ENCODE measurements at regions not wholly inside any gene's neighbourhood (a gene's known extent, or its start where the extent isn't known, plus 50 kb on each side); places are given as distances from the start of the nearest gene placed in this dataset.

DNA sequence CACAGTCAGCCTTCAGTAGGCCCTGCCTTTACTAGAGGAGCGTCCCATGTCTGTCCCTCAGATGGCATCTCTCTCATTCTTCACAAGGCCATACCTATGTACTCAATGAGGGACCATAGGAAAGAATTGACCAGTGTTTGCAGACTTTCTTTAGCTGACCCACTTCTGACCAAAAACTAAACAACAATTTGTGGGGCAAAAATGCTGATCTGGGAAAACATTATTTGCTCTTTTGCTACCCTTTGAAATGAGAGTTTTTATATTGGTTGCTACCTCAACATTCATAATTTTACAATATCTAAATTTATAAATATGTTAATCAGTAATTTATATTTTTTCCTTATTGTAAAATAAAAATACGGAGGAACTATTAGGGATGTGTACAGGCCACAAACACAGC is 539.4 kb upstream of the GJE1 start:
- DNase-seq (no peak), ATAC-seq (no peak)
- intact Hi-C loops (cut with DNase I, micrococcal nuclease): no loop called here
- Mint-ChIP-seq H3K4me1 (no peaks in the 10 kb centered on the region), H3K27me3 (no peaks in the 10 kb centered on the region), H3K36me3 (ENCODE audit: low read depth) (no peaks in the 10 kb centered on the region), H3K27ac (no peak overlapping the region), H3K4me3 (no peak overlapping the region), H3K9me3 (ENCODE audit: low read depth) (no peaks in the 10 kb centered on the region)
- ChIA-PET POLR2A (no interaction called here), CTCF (no interaction called here)

DNA sequence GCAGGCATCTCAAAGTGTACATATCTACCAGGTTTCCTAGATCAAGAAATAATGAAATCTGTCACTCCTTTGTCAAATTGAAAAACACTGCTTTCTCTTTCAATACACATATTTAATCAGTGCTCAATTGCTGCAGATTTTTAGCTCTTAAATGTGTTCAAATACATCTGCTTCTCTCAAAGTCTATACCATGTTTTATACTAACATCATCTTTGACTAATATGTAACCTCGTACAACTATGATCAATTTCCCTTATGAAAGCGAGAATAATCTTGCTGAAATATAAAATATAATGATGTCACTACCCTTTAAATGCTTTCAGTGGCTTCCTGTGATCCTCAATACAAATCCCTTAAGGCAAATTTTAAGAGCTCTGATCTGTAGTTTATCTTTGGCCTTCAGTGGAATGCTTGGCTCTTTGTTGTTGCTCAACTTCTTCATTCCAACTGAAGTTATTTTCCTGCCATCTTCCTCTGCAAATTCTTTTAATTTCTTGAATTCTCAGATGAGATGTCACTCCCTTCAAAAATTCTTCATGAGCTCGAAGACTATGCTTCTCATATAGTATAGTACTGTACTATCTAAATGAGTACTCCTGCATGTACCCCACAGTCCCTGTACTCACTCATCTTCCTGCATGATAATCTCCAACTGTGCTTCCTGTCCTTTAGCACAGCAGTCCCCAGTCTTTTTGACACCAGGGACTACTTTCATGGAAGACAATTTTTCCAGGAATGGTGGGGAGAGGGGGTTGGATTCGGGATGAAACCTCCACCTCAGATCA is 545.1 kb upstream of the GJE1 start:
- H3K9me3 Mint-ChIP-seq (ENCODE audit: low read depth): no peaks in the 10 kb centered on the region
- H3K36me3 Mint-ChIP-seq (ENCODE audit: low read depth): no peaks in the 10 kb centered on the region
- H3K27me3 Mint-ChIP-seq: peaks cover 2% of the 10 kb centered on the region
- ChIA-PET CTCF (no interaction called here), POLR2A (interaction anchor here (0.5 kb wide), 1 partner anchor 11 kb away, joined by 3 read pairs; no protein-coding TSS in a partner anchor)
- intact Hi-C loops (cut with DNase I, micrococcal nuclease): no loop called here
- no peaks in the 10 kb centered on the region for H3K4me1 Mint-ChIP-seq
- no peak overlapping the region for H3K27ac Mint-ChIP-seq
- ATAC-seq (no peak), DNase-seq (no peak)
- H3K4me3 Mint-ChIP-seq: no peak overlapping the region

DNA sequence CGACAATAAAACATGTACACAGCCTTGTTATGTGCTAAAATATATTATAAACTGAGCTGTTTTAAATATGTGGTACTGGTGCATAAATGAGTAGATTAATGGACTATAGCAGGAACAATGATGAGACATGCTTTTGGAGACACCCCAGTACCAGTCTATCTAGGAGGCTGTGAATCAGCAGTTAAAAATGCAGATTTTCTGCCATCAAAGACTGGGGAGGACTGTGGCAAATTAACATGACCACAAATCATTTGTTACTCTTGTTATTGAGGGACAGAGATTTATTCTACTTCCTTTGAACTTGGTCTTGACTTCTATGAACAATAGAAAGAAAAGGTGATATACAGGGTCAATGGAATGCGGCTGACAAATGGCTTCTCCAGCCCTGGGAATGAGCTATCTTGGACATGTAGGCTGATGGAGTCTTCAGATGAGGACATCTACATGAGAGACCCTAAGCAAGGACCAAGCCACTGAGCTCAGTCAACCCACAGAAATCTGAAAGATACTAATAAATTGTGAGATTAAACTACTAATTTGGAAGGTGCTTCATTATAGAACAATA is 551.7 kb upstream of the GJE1 start:
- ATAC-seq (no peak), DNase-seq (no peak)
- H3K27ac Mint-ChIP-seq: no peak overlapping the region
- H3K9me3 Mint-ChIP-seq (ENCODE audit: low read depth): no peaks in the 10 kb centered on the region
- H3K27me3 Mint-ChIP-seq: peaks cover 2% of the 10 kb centered on the region
- H3K4me3 Mint-ChIP-seq: no peak overlapping the region
- intact Hi-C loops (cut with DNase I, micrococcal nuclease): no loop called here
- H3K4me1 Mint-ChIP-seq: no peaks in the 10 kb centered on the region
- ChIA-PET CTCF (no interaction called here), POLR2A (no interaction called here)
- no peaks in the 10 kb centered on the region for H3K36me3 Mint-ChIP-seq (ENCODE audit: low read depth)

DNA sequence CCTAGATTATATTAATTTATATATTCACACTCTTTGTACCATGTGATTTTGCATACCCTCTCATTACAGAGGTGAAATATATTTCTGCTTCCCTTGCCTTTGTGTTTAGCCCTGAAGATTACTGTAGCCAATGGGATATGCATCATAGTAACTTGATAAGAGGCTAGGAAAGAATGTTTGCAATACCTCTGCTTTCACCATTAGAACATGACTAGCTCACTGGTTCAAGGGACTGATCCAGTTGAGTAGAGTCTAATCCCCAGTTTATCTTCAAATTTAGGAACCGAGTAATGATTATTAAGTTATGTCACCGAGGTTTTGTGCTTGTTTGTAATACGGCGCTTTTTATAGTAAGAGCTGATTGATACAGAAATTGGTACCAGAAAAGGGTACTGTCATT is 552.6 kb upstream of the GJE1 start:
- DNase-seq: no peak
- intact Hi-C loops (cut with DNase I, micrococcal nuclease): no loop called here
- Mint-ChIP-seq H3K4me3 (no peak overlapping the region), H3K27me3 (peaks cover 2% of the 10 kb centered on the region), H3K4me1 (no peaks in the 10 kb centered on the region), H3K27ac (no peak overlapping the region), H3K36me3 (ENCODE audit: low read depth) (no peaks in the 10 kb centered on the region), H3K9me3 (ENCODE audit: low read depth) (no peaks in the 10 kb centered on the region)
- no peak for ATAC-seq
- ChIA-PET CTCF (no interaction called here), POLR2A (no interaction called here)

DNA sequence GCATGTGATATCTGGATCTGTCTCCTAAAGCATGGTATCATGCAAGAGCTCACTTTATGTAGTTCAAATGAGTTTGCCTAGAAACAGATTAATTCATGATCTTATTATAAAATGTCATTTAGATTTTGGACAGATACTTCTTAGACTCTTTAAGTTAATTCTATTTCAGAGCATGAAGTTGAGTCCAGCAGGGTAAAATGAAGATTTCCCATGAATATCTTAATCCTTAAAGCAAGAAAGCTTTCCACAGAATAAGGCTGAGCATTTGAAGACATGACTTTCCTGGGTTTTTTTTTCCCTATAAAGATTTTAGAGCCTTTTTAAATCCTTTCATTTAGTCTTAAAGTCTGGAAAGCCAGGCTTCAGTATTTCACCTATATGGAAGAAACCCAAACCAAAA is 556.0 kb upstream of the GJE1 start:
- ATAC-seq (no peak), DNase-seq (no peak)
- no peaks in the 10 kb centered on the region for H3K36me3 Mint-ChIP-seq (ENCODE audit: low read depth)
- POLR2A ChIA-PET: no interaction called here
- no peaks in the 10 kb centered on the region for H3K9me3 Mint-ChIP-seq (ENCODE audit: low read depth)
- no peaks in the 10 kb centered on the region for H3K27me3 Mint-ChIP-seq
- intact Hi-C loops (cut with DNase I, micrococcal nuclease): no loop called here
- CTCF ChIA-PET: no interaction called here
- H3K4me3 Mint-ChIP-seq: no peak overlapping the region
- no peaks in the 10 kb centered on the region for H3K4me1 Mint-ChIP-seq
- H3K27ac Mint-ChIP-seq: no peak overlapping the region

DNA sequence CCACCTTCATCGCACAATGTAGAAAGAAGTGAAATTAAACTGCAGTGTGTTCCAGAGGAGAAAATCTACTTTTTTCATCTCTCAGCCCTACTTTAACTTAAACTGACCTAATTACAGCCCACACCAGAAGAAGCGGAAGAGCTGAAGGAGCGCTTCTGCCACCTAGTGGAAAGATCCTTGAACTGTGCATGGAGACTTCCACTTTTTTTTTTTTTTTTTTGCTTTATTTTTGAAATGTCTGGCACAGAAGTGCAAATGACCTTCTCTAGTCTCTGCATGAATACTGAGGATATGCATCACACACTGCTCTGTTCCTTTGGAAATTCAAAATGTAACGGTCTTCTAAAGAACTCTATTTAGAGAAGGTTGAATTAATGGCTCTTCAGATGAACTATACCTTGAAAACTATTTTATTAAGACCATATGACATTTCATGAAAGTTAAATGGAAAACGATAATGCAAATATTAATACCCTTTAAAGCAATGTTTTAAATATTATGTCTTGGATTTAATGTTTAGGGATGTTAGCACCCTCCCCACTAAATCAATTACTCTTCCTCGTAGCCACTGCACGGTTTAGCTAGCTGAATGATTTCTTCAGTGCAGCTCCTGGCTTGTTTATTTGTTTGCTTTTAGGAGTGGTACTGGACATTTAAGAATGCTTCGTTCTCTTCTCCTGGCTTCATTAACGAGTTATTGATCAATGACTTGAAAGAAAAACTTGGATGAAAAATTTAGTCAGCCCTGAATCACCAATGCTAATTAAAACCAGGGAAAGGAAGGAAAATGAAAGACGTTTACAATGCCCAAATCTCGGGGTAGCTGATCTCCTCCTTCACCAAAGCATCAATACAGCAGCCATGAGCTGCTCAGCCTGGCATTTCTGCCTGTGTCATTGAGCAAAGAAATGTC is 569.6 kb upstream of the GJE1 start:
- peak overlapping the region; percentile 83 for H3K27ac Mint-ChIP-seq
- DNase-seq (peak; percentile 70), ATAC-seq (peak; percentile 88)
- POLR2A ChIA-PET: interaction anchor here (0.7 kb wide), 1 partner anchor 348 kb away, joined by 3 read pairs; no protein-coding TSS in a partner anchor
- H3K9me3 Mint-ChIP-seq (ENCODE audit: low read depth): no peaks in the 10 kb centered on the region
- intact Hi-C loops (cut with DNase I, micrococcal nuclease): loop anchor here (1.0 to 10.0 kb wide), 7 partner anchors 81 to 1680 kb away; no protein-coding TSS in a partner anchor
- CTCF ChIA-PET: interaction anchor here (0.6 to 1.9 kb wide), 8 partner anchors 10 to 741 kb away, joined by 3 to 4 read pairs (median 3); no protein-coding TSS in a partner anchor
- peaks cover 2% of the 10 kb centered on the region for H3K27me3 Mint-ChIP-seq
- peaks cover 11% of the 10 kb centered on the region for H3K4me1 Mint-ChIP-seq
- peak overlapping the region; percentile 56 for H3K4me3 Mint-ChIP-seq
- H3K36me3 Mint-ChIP-seq (ENCODE audit: low read depth): no peaks in the 10 kb centered on the region

DNA sequence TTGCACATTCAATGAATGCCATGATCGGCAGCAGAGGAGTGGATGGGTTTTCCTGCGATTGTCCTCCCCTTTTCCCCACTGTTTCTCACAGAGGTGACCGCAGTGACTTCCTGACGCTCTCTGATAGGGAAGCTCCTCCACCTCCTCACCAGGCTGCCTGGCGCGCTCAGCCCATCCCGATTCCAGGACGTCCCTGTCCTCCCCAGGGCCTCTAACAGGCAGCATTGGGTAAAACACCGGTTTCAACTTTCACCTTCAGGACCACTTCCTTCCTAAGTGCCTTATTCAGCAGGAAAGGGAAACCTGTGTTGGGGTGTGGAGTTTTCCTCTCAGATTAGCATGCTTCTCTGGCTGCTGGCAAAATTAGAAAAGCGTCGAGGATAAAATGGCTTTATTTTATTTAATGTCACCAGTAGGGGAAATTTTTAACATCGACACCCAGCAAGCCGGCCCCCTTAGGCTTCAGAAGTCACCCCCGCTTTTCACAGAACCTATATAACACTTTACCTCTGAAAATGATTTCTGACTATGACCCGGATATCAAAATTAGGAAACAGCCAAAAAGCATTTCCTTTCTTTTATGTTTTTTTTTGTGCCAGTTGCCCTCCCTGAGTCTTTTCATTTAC is 570.4 kb upstream of the GJE1 start:
- POLR2A ChIA-PET: no interaction called here
- peaks cover 11% of the 10 kb centered on the region for H3K4me1 Mint-ChIP-seq
- H3K9me3 Mint-ChIP-seq (ENCODE audit: low read depth): no peaks in the 10 kb centered on the region
- CTCF ChIA-PET: interaction anchor here (0.6 to 1.5 kb wide), 3 partner anchors 211 to 398 kb away, joined by 3 to 4 read pairs (median 4); no protein-coding TSS in a partner anchor
- H3K4me3 Mint-ChIP-seq: peak overlapping the region; percentile 56
- peaks cover 2% of the 10 kb centered on the region for H3K27me3 Mint-ChIP-seq
- H3K36me3 Mint-ChIP-seq (ENCODE audit: low read depth): no peaks in the 10 kb centered on the region
- intact Hi-C loops (cut with DNase I, micrococcal nuclease): loop anchor here (2.0 to 10.0 kb wide), 6 partner anchors 80 to 1679 kb away; no protein-coding TSS in a partner anchor
- DNase-seq (peak; percentile 13), ATAC-seq (peak; percentile 61)
- H3K27ac Mint-ChIP-seq: peak overlapping the region; percentile 83

DNA sequence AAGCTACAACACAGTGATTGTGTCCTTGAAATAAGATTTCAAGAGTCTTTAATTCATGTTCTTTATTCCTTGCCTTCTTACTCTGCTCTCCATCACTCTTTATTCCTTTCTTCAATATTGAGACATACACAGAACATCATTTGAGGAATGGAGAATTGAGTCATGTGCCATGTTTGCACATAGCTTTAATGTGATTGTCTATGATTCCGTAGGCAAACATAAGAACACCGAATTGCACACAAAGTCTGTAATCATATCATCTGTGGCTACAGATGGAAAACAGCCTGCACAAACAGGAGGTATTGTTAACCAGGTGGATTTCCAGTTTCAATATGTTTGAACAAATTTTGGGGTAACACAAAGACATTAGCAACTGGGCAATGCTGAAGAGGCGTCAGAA is 571.6 kb upstream of the GJE1 start:
- H3K4me1 Mint-ChIP-seq: peaks cover 11% of the 10 kb centered on the region
- no peak overlapping the region for H3K4me3 Mint-ChIP-seq
- H3K27ac Mint-ChIP-seq: no peak overlapping the region
- intact Hi-C loops (cut with DNase I, micrococcal nuclease): loop anchor here (5.0 to 10.0 kb wide), 4 partner anchors 79 to 646 kb away; no protein-coding TSS in a partner anchor
- POLR2A ChIA-PET: no interaction called here
- ATAC-seq (no peak), DNase-seq (no peak)
- peaks cover 2% of the 10 kb centered on the region for H3K27me3 Mint-ChIP-seq
- H3K9me3 Mint-ChIP-seq (ENCODE audit: low read depth): no peaks in the 10 kb centered on the region
- CTCF ChIA-PET: interaction anchor here (0.7 to 1.5 kb wide), 4 partner anchors 50 to 577 kb away, joined by 3 to 4 read pairs (median 3); no protein-coding TSS in a partner anchor
- no peaks in the 10 kb centered on the region for H3K36me3 Mint-ChIP-seq (ENCODE audit: low read depth)

DNA sequence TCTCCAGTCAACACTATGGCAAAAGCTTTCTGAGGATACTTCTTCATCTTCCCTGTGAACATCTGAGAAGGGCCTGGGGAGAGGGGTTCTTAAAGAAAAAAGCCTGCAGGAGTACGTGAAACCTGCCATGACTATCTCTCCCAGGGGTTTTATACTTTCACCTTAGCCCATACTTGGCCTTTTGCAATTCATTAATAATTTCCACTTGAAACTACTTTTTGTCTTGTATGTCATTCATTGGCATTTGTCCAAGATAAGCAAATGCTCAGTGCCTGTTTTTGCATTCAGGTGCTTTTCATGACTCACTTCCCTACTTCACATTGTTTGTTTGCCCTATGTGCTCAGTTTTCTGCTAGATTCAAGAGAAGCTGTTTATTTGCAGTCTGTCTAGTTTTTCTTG is 580.3 kb upstream of the GJE1 start:
- Mint-ChIP-seq H3K27me3 (no peaks in the 10 kb centered on the region), H3K4me3 (no peak overlapping the region), H3K27ac (no peak overlapping the region), H3K9me3 (ENCODE audit: low read depth) (peaks cover 7% of the 10 kb centered on the region), H3K36me3 (ENCODE audit: low read depth) (no peaks in the 10 kb centered on the region), H3K4me1 (peaks cover 2% of the 10 kb centered on the region)
- ChIA-PET POLR2A (interaction anchor here (0.7 kb wide), 1 partner anchor 8 kb away, joined by 6 read pairs; no protein-coding TSS in a partner anchor), CTCF (no interaction called here)
- intact Hi-C loops (cut with DNase I, micrococcal nuclease): no loop called here
- no peak for DNase-seq
- no peak for ATAC-seq

DNA sequence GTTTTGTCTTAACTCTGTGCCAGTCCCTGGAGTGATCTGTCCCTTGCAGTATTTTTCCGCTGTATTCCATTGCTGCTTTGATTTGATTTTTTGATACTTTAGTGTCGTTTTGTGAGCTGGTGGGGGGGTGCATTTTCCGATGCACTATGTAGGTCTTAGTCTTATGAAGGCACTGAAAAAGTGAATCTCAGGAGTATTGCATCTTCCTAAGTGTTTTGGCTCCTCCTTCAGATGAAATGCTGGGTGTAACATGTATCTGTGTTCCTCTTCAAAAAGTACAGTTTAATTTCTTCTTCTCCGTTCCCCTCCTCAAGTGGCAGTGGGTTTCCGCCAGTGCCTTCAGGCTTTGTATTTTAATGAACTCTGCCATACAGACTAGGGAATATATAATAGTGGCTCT is 580.7 kb upstream of the GJE1 start:
- intact Hi-C loops (cut with DNase I, micrococcal nuclease): no loop called here
- POLR2A ChIA-PET: no interaction called here
- H3K4me1 Mint-ChIP-seq: peaks cover 2% of the 10 kb centered on the region
- H3K4me3 Mint-ChIP-seq: no peak overlapping the region
- ATAC-seq (no peak), DNase-seq (no peak)
- no peaks in the 10 kb centered on the region for H3K36me3 Mint-ChIP-seq (ENCODE audit: low read depth)
- CTCF ChIA-PET: no interaction called here
- no peak overlapping the region for H3K27ac Mint-ChIP-seq
- no peaks in the 10 kb centered on the region for H3K27me3 Mint-ChIP-seq
- H3K9me3 Mint-ChIP-seq (ENCODE audit: low read depth): peaks cover 7% of the 10 kb centered on the region

DNA sequence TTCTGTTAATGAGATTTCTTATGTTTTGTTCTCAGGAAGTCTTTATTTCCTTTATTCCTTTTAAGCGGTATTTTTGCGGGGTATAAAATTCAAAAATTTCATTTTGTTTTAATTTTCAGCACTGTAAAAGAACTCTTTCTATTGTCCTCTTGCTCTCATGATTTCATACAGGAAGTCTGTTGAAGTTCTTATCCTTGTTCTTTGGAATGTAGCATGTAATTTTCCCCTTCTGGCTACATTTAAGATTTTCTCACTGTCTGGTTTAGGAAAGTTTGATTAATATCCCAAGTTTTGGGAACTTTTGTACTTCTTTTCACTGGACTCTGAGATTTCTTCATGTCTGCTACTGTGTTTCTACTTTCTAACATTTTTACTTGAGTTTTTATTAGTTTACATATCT is 581.4 kb upstream of the GJE1 start:
- ChIA-PET POLR2A (no interaction called here), CTCF (no interaction called here)
- Mint-ChIP-seq H3K36me3 (ENCODE audit: low read depth) (no peaks in the 10 kb centered on the region), H3K4me3 (no peak overlapping the region), H3K4me1 (peaks cover 2% of the 10 kb centered on the region), H3K9me3 (ENCODE audit: low read depth) (peaks cover 7% of the 10 kb centered on the region), H3K27me3 (no peaks in the 10 kb centered on the region), H3K27ac (no peak overlapping the region)
- ATAC-seq: no peak
- intact Hi-C loops (cut with DNase I, micrococcal nuclease): no loop called here
- DNase-seq: no peak
